HepG2 (cell line): ENCODE measurements at regions not wholly inside any gene's neighbourhood (a gene's known extent, or its start where the extent isn't known, plus 50 kb on each side); places are given as distances from the start of the nearest gene placed in this dataset.

Source experiments
- CBX5 ChIP-seq: sonication (generic); formaldehyde crosslinking; IDR thresholded peaks from 2 replicates; pipeline ENCODE4 v1.4.0; 2020; ENCODE audit warnings: missing genetic modification reagents, borderline replicate concordance
- FOXA1 ChIP-seq, 2 experiments: fragments of 450-650 bp in 1 of 2; sonication (generic) in 1 of 2; formaldehyde crosslinking in 1 of 2; IDR thresholded peaks; 2 replicates each; pipeline versions ENCODE4 v1.4.0 to v1.6.1; 2016 to 2020; ENCODE audit warnings: missing genetic modification reagents in 1 of 2
- NFIC ChIP-seq: IDR thresholded peaks from 2 replicates; pipeline ENCODE4 v1.6.1; 2012; ENCODE audit warnings: mild to moderate bottlenecking, low read length, inconsistent platforms
- POLR2AphosphoS2 ChIP-seq: IDR thresholded peaks from 2 replicates; pipeline ENCODE4 v1.6.1; 2011; ENCODE audit warnings: low read depth, low read length, improper control_type of control experiment
- TF ChIP-seq, protein P1 (sequence below): IDR thresholded peaks from 2 replicates; pipeline ENCODE4 v1.6.1; 2016
- TF ChIP-seq, protein P2 (sequence below), 2 experiments: sonication (generic) in 1 of 2; formaldehyde crosslinking in 1 of 2; IDR thresholded peaks; 2 replicates each; pipeline versions ENCODE4 v1.5.1 to v1.6.1; 2011 to 2020; ENCODE audit warnings: borderline replicate concordance in 1 of 2, low read depth in 1 of 2, low read length in 1 of 2, mild to moderate bottlenecking in 1 of 2, missing genetic modification reagents in 1 of 2, moderate library complexity in 1 of 2

DNA sequence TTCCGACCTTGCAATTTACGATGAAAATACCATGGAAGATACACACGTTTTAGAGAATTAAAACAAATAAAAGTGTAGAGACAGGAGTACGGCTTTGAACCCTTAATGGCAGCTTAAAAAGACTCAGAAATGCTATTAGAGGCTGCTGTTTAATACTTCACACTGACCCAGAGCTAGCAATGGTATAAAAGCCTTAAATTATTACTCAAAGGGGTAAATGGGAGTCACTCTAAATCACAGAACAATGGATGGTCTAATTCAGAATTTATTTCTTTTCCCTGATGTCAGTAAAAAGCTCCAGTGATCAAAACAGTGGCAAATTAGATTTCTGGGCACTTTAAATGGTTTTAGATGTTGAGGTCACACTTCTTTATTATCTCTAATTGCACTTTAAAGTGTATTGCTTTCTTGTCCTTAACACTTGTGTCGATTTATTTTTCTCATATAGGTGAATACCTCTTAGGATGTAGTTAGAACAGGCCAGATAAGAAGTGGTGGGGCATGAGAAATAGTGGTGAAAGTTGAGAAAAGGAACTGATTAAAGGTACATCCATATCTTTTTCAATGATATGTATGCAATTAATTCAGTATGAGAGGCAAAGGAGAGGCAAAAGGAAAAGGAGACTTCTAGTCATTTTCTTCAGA, 252.4 kb upstream of the ANKRD50 start:
- TF ChIP-seq POLR2AphosphoS2, result no peak
- TF ChIP-seq, protein P1, sequence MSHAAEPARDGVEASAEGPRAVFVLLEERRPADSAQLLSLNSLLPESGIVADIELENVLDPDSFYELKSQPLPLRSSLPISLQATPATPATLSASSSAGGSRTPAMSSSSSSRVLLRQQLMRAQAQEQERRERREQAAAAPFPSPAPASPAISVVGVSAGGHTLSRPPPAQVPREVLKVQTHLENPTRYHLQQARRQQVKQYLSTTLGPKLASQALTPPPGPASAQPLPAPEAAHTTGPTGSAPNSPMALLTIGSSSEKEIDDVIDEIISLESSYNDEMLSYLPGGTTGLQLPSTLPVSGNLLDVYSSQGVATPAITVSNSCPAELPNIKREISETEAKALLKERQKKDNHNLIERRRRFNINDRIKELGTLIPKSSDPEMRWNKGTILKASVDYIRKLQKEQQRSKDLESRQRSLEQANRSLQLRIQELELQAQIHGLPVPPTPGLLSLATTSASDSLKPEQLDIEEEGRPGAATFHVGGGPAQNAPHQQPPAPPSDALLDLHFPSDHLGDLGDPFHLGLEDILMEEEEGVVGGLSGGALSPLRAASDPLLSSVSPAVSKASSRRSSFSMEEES (CRISPR knock-in tag), result no peak
- TF ChIP-seq, protein P2, sequence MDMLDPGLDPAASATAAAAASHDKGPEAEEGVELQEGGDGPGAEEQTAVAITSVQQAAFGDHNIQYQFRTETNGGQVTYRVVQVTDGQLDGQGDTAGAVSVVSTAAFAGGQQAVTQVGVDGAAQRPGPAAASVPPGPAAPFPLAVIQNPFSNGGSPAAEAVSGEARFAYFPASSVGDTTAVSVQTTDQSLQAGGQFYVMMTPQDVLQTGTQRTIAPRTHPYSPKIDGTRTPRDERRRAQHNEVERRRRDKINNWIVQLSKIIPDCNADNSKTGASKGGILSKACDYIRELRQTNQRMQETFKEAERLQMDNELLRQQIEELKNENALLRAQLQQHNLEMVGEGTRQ (IDR thresholded peaks at IDR 0.05; ENCODE audit: low read depth, low read length), result no peak
- TF ChIP-seq, protein P2 (CRISPR knock-in tag; IDR thresholded peaks at IDR 0.05; ENCODE audit: borderline replicate concordance), result no peak
- TF ChIP-seq NFIC, result no peak
- TF ChIP-seq CBX5 (CRISPR knock-in tag), result no peak
- no peak for TF ChIP-seq FOXA1 (IDR thresholded peaks at IDR 0.05)
- no peak for TF ChIP-seq FOXA1 (CRISPR knock-in tag; IDR thresholded peaks at IDR 0.05)
